ENCODE measurements at regions not wholly inside any gene's neighbourhood (a gene's known extent, or its start where the extent isn't known, plus 50 kb on each side); places are given as distances from the start of the nearest gene placed in this dataset.

GRCh38 chr7:32256376-32256775 is 186.2 kb upstream of the PDE1C start:
- Mint-ChIP-seq H3K4me3 (ENCODE audit: unreplicated experiment) (no peak overlapping the region), H3K4me1 (ENCODE audit: low read depth) (no peaks in the 10 kb centered on the region), H3K27ac (ENCODE audit: unreplicated experiment) (no peak overlapping the region), H3K27me3 (ENCODE audit: low read depth) (peaks cover 13% of the 10 kb centered on the region), H3K36me3 (ENCODE audit: low read depth) (no peaks in the 10 kb centered on the region), H3K9me3 (ENCODE audit: low read depth) (no peaks in the 10 kb centered on the region)
- no peak for TF ChIP-seq CTCF (IDR thresholded peaks at IDR 0.05)
- no peak for DNase-seq (ENCODE audit: low spot score)

- H3K27me3 Mint-ChIP-seq (ENCODE audit: low read depth): peaks cover 15% of the 10 kb centered on the region
- DNase-seq (ENCODE audit: low spot score): no peak
- H3K4me3 Mint-ChIP-seq (ENCODE audit: unreplicated experiment): no peak overlapping the region
- TF ChIP-seq CTCF (IDR thresholded peaks at IDR 0.05): no peak
- no peaks in the 10 kb centered on the region for H3K4me1 Mint-ChIP-seq (ENCODE audit: low read depth)
- H3K27ac Mint-ChIP-seq (ENCODE audit: unreplicated experiment): no peak overlapping the region
- no peaks in the 10 kb centered on the region for H3K9me3 Mint-ChIP-seq (ENCODE audit: low read depth)
- no peaks in the 10 kb centered on the region for H3K36me3 Mint-ChIP-seq (ENCODE audit: low read depth)
These were observed 184.8 kb upstream of the PDE1C start for GRCh38 chr7:32255036-32255435.

- H3K9me3 Mint-ChIP-seq (ENCODE audit: low read depth): no peaks in the 10 kb centered on the region
- no peaks in the 10 kb centered on the region for H3K4me1 Mint-ChIP-seq (ENCODE audit: low read depth)
- peaks cover 28% of the 10 kb centered on the region for H3K27me3 Mint-ChIP-seq (ENCODE audit: low read depth)
- H3K36me3 Mint-ChIP-seq (ENCODE audit: low read depth): no peaks in the 10 kb centered on the region
- H3K4me3 Mint-ChIP-seq (ENCODE audit: unreplicated experiment): no peak overlapping the region
- H3K27ac Mint-ChIP-seq (ENCODE audit: unreplicated experiment): no peak overlapping the region
- DNase-seq (ENCODE audit: low spot score): no peak
- no peak for TF ChIP-seq CTCF (IDR thresholded peaks at IDR 0.05)
These were observed 183.1 kb upstream of the PDE1C start for GRCh38 chr7:32253299-32253698.

- Mint-ChIP-seq H3K27ac (ENCODE audit: unreplicated experiment) (no peak overlapping the region), H3K9me3 (ENCODE audit: low read depth) (no peaks in the 10 kb centered on the region), H3K4me3 (ENCODE audit: unreplicated experiment) (no peak overlapping the region), H3K4me1 (ENCODE audit: low read depth) (no peaks in the 10 kb centered on the region), H3K27me3 (ENCODE audit: low read depth) (peaks cover 27% of the 10 kb centered on the region), H3K36me3 (ENCODE audit: low read depth) (no peaks in the 10 kb centered on the region)
- DNase-seq (ENCODE audit: low spot score): no peak
- no peak for TF ChIP-seq CTCF (IDR thresholded peaks at IDR 0.05)
These were observed 181.5 kb upstream of the PDE1C start for GRCh38 chr7:32251659-32252058.

GRCh38 chr7:32250471-32251260 is 180.5 kb upstream of the PDE1C start:
- no peak for DNase-seq (ENCODE audit: low spot score)
- H3K27me3 Mint-ChIP-seq (ENCODE audit: low read depth): peaks cover 27% of the 10 kb centered on the region
- no peaks in the 10 kb centered on the region for H3K4me1 Mint-ChIP-seq (ENCODE audit: low read depth)
- H3K27ac Mint-ChIP-seq (ENCODE audit: unreplicated experiment): no peak overlapping the region
- no peak for TF ChIP-seq CTCF (IDR thresholded peaks at IDR 0.05)
- H3K36me3 Mint-ChIP-seq (ENCODE audit: low read depth): no peaks in the 10 kb centered on the region
- no peak overlapping the region for H3K4me3 Mint-ChIP-seq (ENCODE audit: unreplicated experiment)
- H3K9me3 Mint-ChIP-seq (ENCODE audit: low read depth): no peaks in the 10 kb centered on the region
